Neutrophil (primary cell): ENCODE measurements at regions not wholly inside any gene's neighbourhood (a gene's known extent, or its start where the extent isn't known, plus 50 kb on each side); places are given as distances from the start of the nearest gene placed in this dataset.

Experiments
- H3K27ac ChIP-seq: fragments of 200-600 bp; sonication (generic); 2 replicates; pipeline ENCODE4 v1.5.1; 2016; ENCODE audit warnings: mild to moderate bottlenecking, moderate library complexity
- H3K27me3 ChIP-seq: fragments of 200-600 bp; sonication (generic); 2 replicates; pipeline ENCODE4 v1.6.0; 2016; ENCODE audit warnings: mild to moderate bottlenecking
- H3K36me3 ChIP-seq: fragments of 200-600 bp; sonication (generic); 2 replicates; pipeline ENCODE4 v1.5.1; 2017
- H3K4me1 ChIP-seq, 2 experiments: fragments of 200-600 bp in 1 of 2; sonication (generic) in 1 of 2; 1 replicate in 1 of 2; 2 replicates in 1 of 2; pipeline versions ENCODE4 v1.5.1 to v1.6.1; 2013 to 2016; ENCODE audit warnings: low read depth in 1 of 2, low read length in 1 of 2, mild to moderate bottlenecking in 1 of 2, moderate library complexity in 1 of 2; ENCODE audit not compliant: control insufficient read depth in 1 of 2, insufficient read depth in 1 of 2
- H3K4me3 ChIP-seq, 2 experiments: fragments of 200-600 bp in 1 of 2; sonication (generic) in 1 of 2; 1 replicate in 1 of 2; 2 replicates in 1 of 2; pipeline ENCODE4 v1.5.1; 2013 to 2016; ENCODE audit warnings: low read depth in 1 of 2, low read length in 1 of 2, mild to moderate bottlenecking in 1 of 2, moderate library complexity in 1 of 2
- H3K9me3 ChIP-seq: fragments of 200-600 bp; sonication (generic); 2 replicates; pipeline ENCODE4 v1.5.1; 2016
- TF ChIP-seq, protein P1 (sequence below): fragments of 200-600 bp; sonication (generic); IDR thresholded peaks from 2 replicates; pipeline ENCODE4 v1.5.1; 2016; ENCODE audit warnings: antibody characterized with exemption

DNA sequence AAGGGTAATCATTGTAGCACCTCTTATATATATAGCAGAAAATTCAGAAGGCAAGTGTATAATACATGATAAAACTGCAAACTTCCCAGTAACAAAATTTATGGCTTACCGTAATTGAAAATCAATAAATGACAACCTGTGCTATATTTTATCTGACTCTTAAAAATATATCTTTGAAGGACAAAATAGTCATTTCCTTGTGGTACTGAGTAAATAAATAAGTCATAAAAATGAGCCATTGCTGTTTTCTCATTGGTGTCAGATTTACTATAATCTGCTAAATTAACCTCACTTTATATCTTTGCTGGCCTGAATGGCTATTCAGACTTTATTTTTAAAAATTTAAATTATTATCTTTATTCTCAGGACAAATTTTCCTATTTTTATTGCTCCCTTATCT is 1319.1 kb upstream of the SPRY2 start:
- Histone ChIP-seq H3K9me3 (no peaks in the 10 kb centered on the region), H3K4me1 (no peaks in the 10 kb centered on the region), H3K27ac (no peak overlapping the region), H3K27me3 (no peaks in the 10 kb centered on the region), H3K4me3 (no peak overlapping the region), H3K36me3 (no peaks in the 10 kb centered on the region)
- TF ChIP-seq, protein P1, sequence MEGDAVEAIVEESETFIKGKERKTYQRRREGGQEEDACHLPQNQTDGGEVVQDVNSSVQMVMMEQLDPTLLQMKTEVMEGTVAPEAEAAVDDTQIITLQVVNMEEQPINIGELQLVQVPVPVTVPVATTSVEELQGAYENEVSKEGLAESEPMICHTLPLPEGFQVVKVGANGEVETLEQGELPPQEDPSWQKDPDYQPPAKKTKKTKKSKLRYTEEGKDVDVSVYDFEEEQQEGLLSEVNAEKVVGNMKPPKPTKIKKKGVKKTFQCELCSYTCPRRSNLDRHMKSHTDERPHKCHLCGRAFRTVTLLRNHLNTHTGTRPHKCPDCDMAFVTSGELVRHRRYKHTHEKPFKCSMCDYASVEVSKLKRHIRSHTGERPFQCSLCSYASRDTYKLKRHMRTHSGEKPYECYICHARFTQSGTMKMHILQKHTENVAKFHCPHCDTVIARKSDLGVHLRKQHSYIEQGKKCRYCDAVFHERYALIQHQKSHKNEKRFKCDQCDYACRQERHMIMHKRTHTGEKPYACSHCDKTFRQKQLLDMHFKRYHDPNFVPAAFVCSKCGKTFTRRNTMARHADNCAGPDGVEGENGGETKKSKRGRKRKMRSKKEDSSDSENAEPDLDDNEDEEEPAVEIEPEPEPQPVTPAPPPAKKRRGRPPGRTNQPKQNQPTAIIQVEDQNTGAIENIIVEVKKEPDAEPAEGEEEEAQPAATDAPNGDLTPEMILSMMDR = no peak

DNA sequence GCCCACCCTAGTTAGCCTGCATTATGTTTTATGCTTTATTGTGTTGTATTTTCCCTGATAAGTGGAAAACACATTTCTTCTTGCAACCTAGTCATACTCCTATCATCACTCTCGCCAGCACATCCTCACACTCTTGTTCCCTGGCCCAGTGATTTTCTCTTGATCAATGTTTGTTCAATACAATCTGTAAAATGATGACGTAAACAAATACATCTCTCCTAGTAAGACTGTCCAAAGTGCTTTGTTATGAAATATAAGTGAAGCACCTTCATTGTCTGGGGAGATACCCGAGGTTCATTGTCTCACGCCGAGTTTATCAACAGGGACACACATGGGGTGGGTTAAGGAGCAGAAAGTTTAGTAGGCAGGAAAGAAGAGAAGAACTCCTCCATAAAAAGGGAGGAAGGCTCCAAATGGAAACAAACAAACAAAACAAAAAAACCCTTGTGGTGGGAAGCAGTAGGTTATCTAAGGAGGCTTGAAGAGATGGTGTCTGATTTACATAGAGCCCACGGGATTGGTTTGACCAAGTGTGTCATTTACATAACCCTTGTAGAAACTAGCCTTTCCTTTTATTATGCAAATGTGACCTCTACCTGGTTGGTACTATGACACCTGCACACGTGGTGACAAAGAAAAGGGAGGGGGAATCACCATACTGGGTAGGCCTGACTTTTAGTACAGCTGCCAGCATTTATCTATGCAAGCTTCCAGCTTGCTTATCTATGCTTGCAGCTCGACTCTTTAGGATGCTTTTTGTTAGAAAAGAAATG is 1317.9 kb upstream of the SPRY2 start:
- H3K27ac ChIP-seq = no peak overlapping the region
- no peaks in the 10 kb centered on the region for H3K36me3 ChIP-seq
- H3K27me3 ChIP-seq = no peaks in the 10 kb centered on the region
- H3K4me1 ChIP-seq = no peaks in the 10 kb centered on the region
- H3K4me3 ChIP-seq = no peak overlapping the region
- H3K9me3 ChIP-seq = no peaks in the 10 kb centered on the region
- TF ChIP-seq, protein P1 = no peak

DNA sequence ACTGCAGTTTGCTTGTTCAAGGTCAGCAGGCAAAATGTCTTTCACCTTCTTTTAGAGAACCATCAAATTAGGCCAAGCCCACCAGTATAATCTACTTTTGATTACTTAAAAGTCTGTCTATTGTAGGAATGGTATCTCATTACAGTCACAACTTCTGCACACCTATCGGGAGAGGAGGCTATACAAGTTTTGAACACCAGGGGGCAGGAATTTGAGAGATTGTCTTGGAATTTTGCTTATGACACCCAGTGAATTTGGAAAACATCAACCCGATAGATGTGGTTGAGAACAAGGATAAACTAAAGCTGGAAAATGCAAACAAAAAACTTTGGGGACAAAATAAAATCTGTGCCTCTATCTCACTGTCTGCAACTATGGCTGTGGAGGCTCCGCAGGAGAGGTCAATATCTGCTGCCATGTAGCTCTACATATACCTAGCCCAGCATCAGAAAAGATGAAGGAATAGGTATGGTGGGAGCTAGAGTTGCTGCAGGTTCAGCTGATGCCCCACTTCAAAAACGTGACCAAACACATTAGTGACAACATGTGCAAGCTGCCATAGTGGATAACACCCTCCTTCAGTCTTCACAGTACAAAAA is 1299.2 kb upstream of the SPRY2 start:
- no peak overlapping the region for H3K4me3 ChIP-seq
- H3K27me3 ChIP-seq = no peaks in the 10 kb centered on the region
- H3K36me3 ChIP-seq = no peaks in the 10 kb centered on the region
- no peaks in the 10 kb centered on the region for H3K9me3 ChIP-seq
- TF ChIP-seq, protein P1 = no peak
- H3K4me1 ChIP-seq = no peaks in the 10 kb centered on the region
- no peak overlapping the region for H3K27ac ChIP-seq

DNA sequence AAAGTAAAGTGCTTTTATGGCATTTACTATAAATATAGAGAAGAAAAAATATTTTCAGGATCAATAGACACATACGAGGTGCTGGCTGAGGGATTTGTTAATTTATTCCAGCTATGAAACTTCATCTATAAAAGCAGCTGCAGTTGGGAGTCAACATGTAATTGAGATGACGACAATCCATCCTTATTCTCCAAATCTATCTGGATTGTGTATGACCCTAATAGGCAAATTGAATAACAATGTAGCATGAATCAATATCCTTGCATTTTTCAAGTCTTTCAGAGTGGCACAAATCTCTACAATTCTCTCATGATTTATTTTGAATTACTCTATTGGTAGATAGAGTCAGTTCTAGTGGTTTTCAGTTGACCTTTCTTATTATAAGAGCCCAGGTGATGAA is 1296.5 kb upstream of the SPRY2 start:
- Histone ChIP-seq H3K9me3 (no peaks in the 10 kb centered on the region), H3K4me1 (no peaks in the 10 kb centered on the region), H3K36me3 (no peaks in the 10 kb centered on the region), H3K27ac (no peak overlapping the region), H3K4me3 (no peak overlapping the region), H3K27me3 (no peaks in the 10 kb centered on the region)
- TF ChIP-seq, protein P1 = no peak

DNA sequence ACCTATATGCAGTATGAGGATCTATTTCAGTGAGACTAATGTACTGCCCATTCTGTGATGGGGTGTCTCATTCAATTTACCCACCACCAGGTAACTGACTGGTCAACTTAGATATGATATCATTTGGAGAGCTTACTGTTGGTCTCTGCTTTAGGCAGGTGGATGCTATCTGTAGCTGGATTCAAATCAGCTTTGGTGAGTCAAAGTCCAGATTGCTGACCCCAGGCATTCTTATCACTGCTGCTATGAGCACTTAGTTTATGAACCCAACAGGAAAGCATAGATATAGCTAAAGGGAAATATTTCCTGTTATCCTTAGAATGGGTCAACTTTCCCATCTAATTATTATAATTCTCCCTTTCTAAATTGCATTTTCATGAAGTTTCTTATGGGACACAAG is 1295.2 kb upstream of the SPRY2 start:
- Histone ChIP-seq H3K4me1 (no peaks in the 10 kb centered on the region), H3K4me3 (no peak overlapping the region), H3K9me3 (no peaks in the 10 kb centered on the region), H3K36me3 (no peaks in the 10 kb centered on the region), H3K27ac (no peak overlapping the region), H3K27me3 (no peaks in the 10 kb centered on the region)
- TF ChIP-seq, protein P1 = no peak
